ENCODE measurements at regions not wholly inside any gene's neighbourhood (a gene's known extent, or its start where the extent isn't known, plus 50 kb on each side); places are given as distances from the start of the nearest gene placed in this dataset.

DNA sequence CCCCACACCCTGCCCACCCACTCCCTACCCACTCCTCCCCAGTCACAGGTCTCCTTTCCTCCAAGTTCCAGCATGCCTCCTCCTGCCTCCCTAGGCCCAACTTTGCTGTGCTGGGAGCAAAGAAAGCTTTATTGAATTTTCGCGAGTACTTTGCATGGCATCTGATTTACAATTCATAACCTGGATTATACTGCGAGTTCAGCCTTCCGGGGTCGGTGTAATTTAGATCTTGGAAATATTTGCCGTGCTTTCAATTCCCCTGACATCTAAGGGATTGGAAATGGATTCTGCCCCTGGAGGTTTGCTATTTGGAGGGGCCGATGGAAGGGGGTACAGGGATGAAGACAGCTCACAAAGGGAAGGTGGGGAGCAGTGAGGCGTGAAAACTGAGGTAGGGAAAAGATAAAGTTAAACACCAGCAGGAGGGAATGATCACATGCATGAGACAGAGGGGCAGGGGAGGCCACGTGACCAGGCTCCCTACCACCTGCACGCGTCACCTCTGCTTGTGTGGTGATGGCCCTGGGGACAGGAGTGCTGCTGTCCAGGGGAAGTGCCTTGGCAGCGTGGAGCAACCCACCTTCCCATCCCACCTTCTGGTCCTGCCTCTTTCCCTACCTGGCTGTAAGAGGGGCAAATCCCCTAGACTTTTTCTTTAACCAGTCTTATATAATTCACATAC, 132.3 kb upstream of the RPL38 start:
- H2AFZ ChIP-seq (ENCODE audit: low read depth, low read length): no peak overlapping the region
- WGBS (ENCODE audit: insufficient coverage, low coverage, missing lambda C conversion rate): under 1% methylated on average over 11 of the region's 12 CpGs
- FAIRE-seq (no peak), ATAC-seq (no peak), DNase-seq (ENCODE audit: extremely low read depth in 1 of 4, low spot score in 3 of 4) (no peak)
- no peaks in the 10 kb centered on the region for H3K36me3 ChIP-seq (ENCODE audit: control insufficient read depth, insufficient read depth, low read length)
- no peaks in the 10 kb centered on the region for H4K20me1 ChIP-seq (replicated peaks; ENCODE audit: control insufficient read depth, insufficient read depth, low read length)
- ChIA-PET CTCF (ENCODE audit: low intra/inter-chr PET ratio) (interaction anchor here (0.6 kb wide), 1 partner anchor 668 kb away, joined by 4 read pairs; no protein-coding TSS in a partner anchor), POLR2A (no interaction called here)
- in situ Hi-C loops (cut with MboI) (no loop called here), intact Hi-C loops (cut with micrococcal nuclease) (no loop called here)
- no peaks in the 10 kb centered on the region for H3K4me1 ChIP-seq (replicated peaks in 1 of 2; ENCODE audit: control insufficient read depth in 2 of 2, insufficient read depth in 2 of 2, low read length in 2 of 2)
- no peak overlapping the region for H3K9ac ChIP-seq (ENCODE audit: insufficient read depth in 1 of 2, low read depth in 2 of 2, low read length in 2 of 2)
- no peaks in the 10 kb centered on the region for H3K9me1 ChIP-seq (ENCODE audit: control insufficient read depth, insufficient read depth, low read length)
- H3K27me3 ChIP-seq (ENCODE audit: control insufficient read depth in 2 of 2, insufficient read depth in 2 of 2, low read length in 2 of 2): no peaks in the 10 kb centered on the region; a peak in 1 of 5 replicates
- no peak overlapping the region for H3K27ac ChIP-seq (ENCODE audit: extremely low read depth, low read depth, low read length)
- no peak overlapping the region for H3K4me3 ChIP-seq
- BruUV-seq (replicated peaks): no TSS peak
- TF ChIP-seq ATF3 (IDR thresholded peaks at IDR 0.05): no peak
- no peak for TF ChIP-seq ATF3 (CRISPR knock-in tag; conservative IDR thresholded peaks at IDR 0.05)
- TF ChIP-seq, protein P1, sequence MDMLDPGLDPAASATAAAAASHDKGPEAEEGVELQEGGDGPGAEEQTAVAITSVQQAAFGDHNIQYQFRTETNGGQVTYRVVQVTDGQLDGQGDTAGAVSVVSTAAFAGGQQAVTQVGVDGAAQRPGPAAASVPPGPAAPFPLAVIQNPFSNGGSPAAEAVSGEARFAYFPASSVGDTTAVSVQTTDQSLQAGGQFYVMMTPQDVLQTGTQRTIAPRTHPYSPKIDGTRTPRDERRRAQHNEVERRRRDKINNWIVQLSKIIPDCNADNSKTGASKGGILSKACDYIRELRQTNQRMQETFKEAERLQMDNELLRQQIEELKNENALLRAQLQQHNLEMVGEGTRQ (CRISPR knock-in tag; IDR thresholded peaks at IDR 0.05): peak; percentile 24; the same call in 1 of the 2 replicates
- no peak overlapping the region for H3K4me2 ChIP-seq (ENCODE audit: insufficient read depth, low read length)
- H3K79me2 ChIP-seq (ENCODE audit: control insufficient read depth, insufficient read depth, low read length): no peaks in the 10 kb centered on the region
- H3K9me3 ChIP-seq (replicated peaks; ENCODE audit: control insufficient read depth, insufficient read depth, low read depth, low read length): no peaks in the 10 kb centered on the region

GRCh38 chr17:74072340-74072739, 131.1 kb upstream of the RPL38 start:
- Histone ChIP-seq H2AFZ (ENCODE audit: low read depth, low read length) (no peak overlapping the region), H3K9me1 (ENCODE audit: control insufficient read depth, insufficient read depth, low read length) (no peaks in the 10 kb centered on the region), H3K9me3 (replicated peaks; ENCODE audit: control insufficient read depth, insufficient read depth, low read depth, low read length) (no peaks in the 10 kb centered on the region), H3K4me2 (ENCODE audit: insufficient read depth, low read length) (no peak overlapping the region), H3K9ac (ENCODE audit: insufficient read depth in 1 of 2, low read depth in 2 of 2, low read length in 2 of 2) (no peak overlapping the region), H3K4me3 (no peak overlapping the region), H4K20me1 (replicated peaks; ENCODE audit: control insufficient read depth, insufficient read depth, low read length) (no peaks in the 10 kb centered on the region), H3K27me3 (ENCODE audit: control insufficient read depth in 2 of 2, insufficient read depth in 2 of 2, low read length in 2 of 2) (no peaks in the 10 kb centered on the region; a peak in 1 of 5 replicates), H3K4me1 (replicated peaks in 1 of 2; ENCODE audit: control insufficient read depth in 2 of 2, insufficient read depth in 2 of 2, low read length in 2 of 2) (no peaks in the 10 kb centered on the region), H3K79me2 (ENCODE audit: control insufficient read depth, insufficient read depth, low read length) (no peaks in the 10 kb centered on the region), H3K27ac (ENCODE audit: extremely low read depth, low read depth, low read length) (no peak overlapping the region), H3K36me3 (ENCODE audit: control insufficient read depth, insufficient read depth, low read length) (no peaks in the 10 kb centered on the region)
- DNase-seq (ENCODE audit: extremely low read depth in 1 of 4, low spot score in 3 of 4) (no peak), FAIRE-seq (no peak), ATAC-seq (no peak)
- POLR2A ChIA-PET: no interaction called here
- in situ Hi-C loops (cut with MboI): no loop called here
- WGBS (ENCODE audit: insufficient coverage, low coverage, missing lambda C conversion rate): 0% methylated on average over 4 of the region's 4 CpGs
- TF ChIP-seq NCOA2 (IDR thresholded peaks at IDR 0.05; ENCODE audit: partially characterized antibody in 2 of 2): no peak
- TF ChIP-seq MAFK (IDR thresholded peaks at IDR 0.05; ENCODE audit: low read length): no peak
- no peak for TF ChIP-seq DPF2 (IDR thresholded peaks at IDR 0.05)
- TF ChIP-seq PCBP1 (IDR thresholded peaks at IDR 0.05; ENCODE audit: low read depth, low read length, poor library complexity, severe bottlenecking): no peak
- no peak for TF ChIP-seq THRAP3 (IDR thresholded peaks at IDR 0.05; ENCODE audit: borderline replicate concordance)
- CTCF ChIA-PET (ENCODE audit: low intra/inter-chr PET ratio): no interaction called here
- intact Hi-C loops (cut with micrococcal nuclease): no loop called here
- BruUV-seq (replicated peaks): no TSS peak
